ENCODE measurements at regions not wholly inside any gene's neighbourhood (a gene's known extent, or its start where the extent isn't known, plus 50 kb on each side); places are given as distances from the start of the nearest gene placed in this dataset.

- ATAC-seq = no peak
- TF ChIP-seq CSDC2 (CRISPR knock-in tag; IDR thresholded peaks at IDR 0.05) (no peak), ZC3H10 (CRISPR knock-in tag; IDR thresholded peaks at IDR 0.05) (no peak)
These were observed 457.7 kb upstream of the RUNX1 start for GRCh38 chr21:35506771-35507170.

GRCh38 chr21:35506352-35506751, 457.2 kb upstream of the RUNX1 start:
- no peak for TF ChIP-seq ZNF70 (CRISPR knock-in tag; IDR thresholded peaks at IDR 0.05)
- TF ChIP-seq TOX (CRISPR knock-in tag; IDR thresholded peaks at IDR 0.05; ENCODE audit: borderline replicate concordance) = no peak
- no peak for TF ChIP-seq TSHZ2 (CRISPR knock-in tag; IDR thresholded peaks at IDR 0.05)
- no peak for TF ChIP-seq ISL1 (CRISPR knock-in tag; IDR thresholded peaks at IDR 0.05)
- no peak for TF ChIP-seq ZC3H10 (CRISPR knock-in tag; IDR thresholded peaks at IDR 0.05)
- TF ChIP-seq SNAI2 (CRISPR knock-in tag; IDR thresholded peaks at IDR 0.05) = no peak
- no peak for TF ChIP-seq ZNF8 (CRISPR knock-in tag; IDR thresholded peaks at IDR 0.05)
- no peak for TF ChIP-seq ESRRG (CRISPR knock-in tag; IDR thresholded peaks at IDR 0.05)
- no peak for TF ChIP-seq ZFP30 (CRISPR knock-in tag; IDR thresholded peaks at IDR 0.05)
- TF ChIP-seq PATZ1 (CRISPR knock-in tag; IDR thresholded peaks at IDR 0.05; ENCODE audit: borderline replicate concordance) = no peak
- no peak for TF ChIP-seq POU6F1 (CRISPR knock-in tag; IDR thresholded peaks at IDR 0.05; ENCODE audit: borderline replicate concordance, low read depth)
- no peak for TF ChIP-seq ZNF565 (CRISPR knock-in tag; conservative IDR thresholded peaks at IDR 0.05; ENCODE audit: low read depth)
- no peak for TF ChIP-seq OSR1 (CRISPR knock-in tag; IDR thresholded peaks at IDR 0.05)
- TF ChIP-seq ZFP3 (CRISPR knock-in tag; IDR thresholded peaks at IDR 0.05) = no peak
- TF ChIP-seq BACH2 (CRISPR knock-in tag; IDR thresholded peaks at IDR 0.05; ENCODE audit: borderline replicate concordance) = no peak
- no peak for TF ChIP-seq GLIS3 (CRISPR knock-in tag; IDR thresholded peaks at IDR 0.05)
- peak; percentile 30; the same call in 1 of the 3 replicates for ATAC-seq

GRCh38 chr21:35504951-35505466, 455.9 kb upstream of the RUNX1 start:
- no peak for ATAC-seq

More at GRCh38 chr21:35504951-35505466, 455.9 kb upstream of the RUNX1 start:
- TF ChIP-seq ISL1 (CRISPR knock-in tag; IDR thresholded peaks at IDR 0.05) (no peak), TOX (CRISPR knock-in tag; IDR thresholded peaks at IDR 0.05; ENCODE audit: borderline replicate concordance) (no peak), TSHZ2 (CRISPR knock-in tag; IDR thresholded peaks at IDR 0.05) (no peak), SNAI2 (CRISPR knock-in tag; IDR thresholded peaks at IDR 0.05) (no peak), CSDC2 (CRISPR knock-in tag; IDR thresholded peaks at IDR 0.05) (no peak), ESRRG (CRISPR knock-in tag; IDR thresholded peaks at IDR 0.05) (no peak), OSR1 (CRISPR knock-in tag; IDR thresholded peaks at IDR 0.05) (no peak), POU6F1 (CRISPR knock-in tag; IDR thresholded peaks at IDR 0.05; ENCODE audit: borderline replicate concordance, low read depth) (no peak), PATZ1 (CRISPR knock-in tag; IDR thresholded peaks at IDR 0.05; ENCODE audit: borderline replicate concordance) (no peak), ZC3H10 (CRISPR knock-in tag; IDR thresholded peaks at IDR 0.05) (no peak)

Measured in SK-N-SH treated with all-trans-retinoic acid at 6 μM for 48 hours (cell line).